H1 (cell line): ENCODE measurements at regions not wholly inside any gene's neighbourhood (a gene's known extent, or its start where the extent isn't known, plus 50 kb on each side); places are given as distances from the start of the nearest gene placed in this dataset.

Experiments used
- CTCF ChIA-PET: fragments of 300-600 bp; sonication (Branson Sonifier 250); formaldehyde crosslinking; loops from one replicate; lab custom pipeline; 2021; ENCODE audit not compliant: partially characterized antibody; lab: Charles Lee
- POLR2A ChIA-PET: fragments of 300-600 bp; sonication (Branson Sonifier 250); formaldehyde crosslinking; loops from one replicate; lab custom pipeline; 2021; ENCODE audit warnings: inconsistent platforms; ENCODE audit not compliant: partially characterized antibody; lab: Charles Lee
- DNase-seq, 2 experiments: peaks; one replicate each; pipeline versions ENCODE4 v3.0.0 to v3.0.0-alpha.2; 2010 to 2022; ENCODE audit warnings: low spot score in 2 of 2, low read depth in 1 of 2, mixed read lengths in 1 of 2
- FAIRE-seq: peaks from 2 replicates; lab custom pipeline; 2011; peaks lifted over from hg19 to GRCh38; lab: Jason Lieb, UNC
- H2AFZ ChIP-seq: 2 replicates; pipeline ENCODE4 v1.8.1; 2012; ENCODE audit warnings: low read length, inconsistent platforms
- H2AK5ac ChIP-seq: 2 replicates; pipeline ENCODE4 v1.6.1; 2013; ENCODE audit warnings: low read depth, low read length
- H2BK120ac ChIP-seq: replicated peaks from 2 replicates; pipeline ENCODE3; 2013; ENCODE audit warnings: low read depth, low read length, inconsistent platforms
- H2BK12ac ChIP-seq: 2 replicates; pipeline ENCODE4 v1.6.1; 2013; ENCODE audit warnings: low read depth, low read length
- H2BK15ac ChIP-seq: 2 replicates; pipeline ENCODE4 v1.6.1; 2013; ENCODE audit warnings: low read length
- H2BK20ac ChIP-seq: 2 replicates; pipeline ENCODE4 v1.6.1; 2013; ENCODE audit warnings: low read length
- H2BK5ac ChIP-seq: 2 replicates; pipeline ENCODE4 v1.6.1; 2013; ENCODE audit warnings: low read depth, low read length
- H3K14ac ChIP-seq: 2 replicates; pipeline ENCODE4 v1.6.1; 2013; ENCODE audit warnings: inconsistent platforms; ENCODE audit not compliant: insufficient read length
- H3K18ac ChIP-seq: 2 replicates; pipeline ENCODE4 v1.6.1; 2013; ENCODE audit warnings: low read length; ENCODE audit errors: extremely low read depth
- H3K23ac ChIP-seq: 2 replicates; pipeline ENCODE4 v1.6.1; 2013; ENCODE audit warnings: inconsistent platforms; ENCODE audit not compliant: insufficient read length
- H3K23me2 ChIP-seq: 2 replicates; pipeline ENCODE4 v1.6.1; 2013; ENCODE audit warnings: low read depth, low read length
- H3K27ac ChIP-seq: 2 replicates; pipeline ENCODE4 v1.6.1; 2011; ENCODE audit warnings: low read depth, low read length, inconsistent platforms
- H3K27me3 ChIP-seq, 4 experiments: replicated peaks in 1 of 4; 1 replicate in 1 of 4; 2 replicates in 3 of 4; pipeline versions ENCODE4 v1.6.1 to v1.8.1; 2011 to 2013; ENCODE audit warnings: low read length in 3 of 4, mild to moderate bottlenecking in 3 of 4, inconsistent platforms in 2 of 4, mixed read lengths in 2 of 4, moderate library complexity in 1 of 4; ENCODE audit not compliant: control insufficient read depth in 3 of 4, insufficient read depth in 3 of 4; ENCODE audit errors: extremely low read depth in 1 of 4
- H3K36me3 ChIP-seq, 4 experiments: 2 replicates each; pipeline versions ENCODE4 v1.6.1 to v1.8.1; 2011 to 2013; ENCODE audit warnings: mild to moderate bottlenecking in 4 of 4, low read length in 3 of 4, moderate library complexity in 2 of 4, control low read depth in 1 of 4, inconsistent platforms in 1 of 4; ENCODE audit not compliant: insufficient read depth in 4 of 4, control insufficient read depth in 2 of 4
- H3K4ac ChIP-seq: replicated peaks from 2 replicates; pipeline ENCODE3; 2013; ENCODE audit warnings: low read length, low read depth, mixed read lengths, inconsistent platforms; ENCODE audit not compliant: insufficient read length
- H3K4me1 ChIP-seq, 4 experiments: replicated peaks in 1 of 4; 1 replicate in 1 of 4; 2 replicates in 3 of 4; pipeline versions ENCODE4 v1.6.1 to v1.8.1; 2011 to 2013; ENCODE audit warnings: low read length in 3 of 4, inconsistent platforms in 2 of 4, mixed read lengths in 1 of 4; ENCODE audit not compliant: insufficient read depth in 4 of 4, control insufficient read depth in 3 of 4
- H3K4me2 ChIP-seq, 2 experiments: 2 replicates each; pipeline versions ENCODE4 v1.6.1 to v1.8.1; 2011 to 2013; ENCODE audit warnings: low read depth in 2 of 2, low read length in 2 of 2, control low read depth in 1 of 2, inconsistent platforms in 1 of 2, mild to moderate bottlenecking in 1 of 2; ENCODE audit not compliant: insufficient read depth in 1 of 2
- H3K4me3 ChIP-seq, 4 experiments: fragments of 200-600, 300-600 bp in 1 of 4; sonication (generic), shearing (Covaris generic), sonication (Bioruptor Twin) in 1 of 4; 2 replicates each; pipeline versions ENCODE4 v1.5.1 to v1.8.1; 2011 to 2016; ENCODE audit warnings: low read length in 4 of 4, low read depth in 3 of 4, control low read depth in 2 of 4, inconsistent platforms in 2 of 4, mild to moderate bottlenecking in 2 of 4, mixed read lengths in 1 of 4, moderate library complexity in 1 of 4; ENCODE audit not compliant: insufficient read depth in 2 of 4; ENCODE audit errors: extremely low read depth in 1 of 4
- H3K56ac ChIP-seq: replicated peaks from 2 replicates; pipeline ENCODE3; 2013; ENCODE audit warnings: low read depth, mild to moderate bottlenecking, mixed read lengths, low read length, inconsistent platforms; ENCODE audit not compliant: insufficient read length
- H3K79me1 ChIP-seq: 2 replicates; pipeline ENCODE4 v1.6.1; 2013; ENCODE audit warnings: low read depth, low read length, control low read depth
- H3K79me2 ChIP-seq, 2 experiments: 2 replicates each; pipeline versions ENCODE4 v1.6.1 to v1.8.1; 2012 to 2013; ENCODE audit warnings: low read length in 2 of 2, mild to moderate bottlenecking in 2 of 2, inconsistent platforms in 1 of 2; ENCODE audit not compliant: insufficient read depth in 2 of 2, control insufficient read depth in 1 of 2
- H3K9ac ChIP-seq, 4 experiments: replicated peaks in 1 of 4; 1 replicate in 1 of 4; 2 replicates in 3 of 4; pipeline versions ENCODE4 v1.6.1 to v1.8.1; 2011 to 2013; ENCODE audit warnings: low read depth in 3 of 4, low read length in 3 of 4, control low read depth in 2 of 4, mild to moderate bottlenecking in 2 of 4, moderate library complexity in 2 of 4, inconsistent platforms in 1 of 4; ENCODE audit errors: extremely low read depth in 1 of 4
- H3K9me3 ChIP-seq, 2 experiments: 2 replicates each; pipeline versions ENCODE4 v1.6.1 to v1.8.1; 2012 to 2013; ENCODE audit warnings: mild to moderate bottlenecking in 2 of 2, moderate library complexity in 2 of 2, control low read depth in 1 of 2, inconsistent platforms in 1 of 2, low read depth in 1 of 2, low read length in 1 of 2, mixed read lengths in 1 of 2; ENCODE audit not compliant: insufficient read depth in 2 of 2
- H4K20me1 ChIP-seq, 2 experiments: replicated peaks in 1 of 2; 2 replicates each; pipeline versions ENCODE3 to v1.8.1; 2011 to 2013; ENCODE audit warnings: inconsistent platforms in 2 of 2, low read length in 2 of 2, mild to moderate bottlenecking in 1 of 2; ENCODE audit not compliant: insufficient read depth in 2 of 2, control insufficient read depth in 1 of 2
- H4K5ac ChIP-seq: 2 replicates; pipeline ENCODE4 v1.6.1; 2013; ENCODE audit warnings: low read length, low read depth, mixed read lengths, inconsistent platforms; ENCODE audit not compliant: insufficient read length
- H4K8ac ChIP-seq: 2 replicates; pipeline ENCODE4 v1.8.0; 2013; ENCODE audit warnings: mild to moderate bottlenecking, moderate library complexity, low read length, inconsistent platforms; ENCODE audit not compliant: insufficient read depth; ENCODE audit errors: extremely low read depth
- H4K91ac ChIP-seq: replicated peaks from 2 replicates; pipeline ENCODE3; 2013; ENCODE audit warnings: low read length, mixed read lengths, inconsistent platforms; ENCODE audit not compliant: insufficient read length
- CREB1 ChIP-seq: IDR thresholded peaks from 2 replicates; pipeline ENCODE4 v1.6.1; 2012; ENCODE audit warnings: inconsistent platforms
- SP1 ChIP-seq: IDR thresholded peaks from 2 replicates; pipeline ENCODE4 v1.6.1; 2011; ENCODE audit warnings: low read depth, low read length
- WGBS, 2 experiments: shearing (Covaris generic) in 1 of 2; methylation state at CpG; one replicate each; pipeline versions ENCODE4 v1.1.6 to v1.1.7; 2013 to 2015; ENCODE audit warnings: low lambda C conversion rate in 2 of 2, mixed read lengths in 2 of 2, inconsistent platforms in 1 of 2, low coverage in 1 of 2, missing lambda C conversion rate in 1 of 2; ENCODE audit not compliant: insufficient replicate concordance in 2 of 2, insufficient coverage in 1 of 2, insufficient read length in 1 of 2; ENCODE audit errors: extremely low coverage in 1 of 2, missing lambda C conversion rate in 1 of 2; 5-methylcytosine and 5-hydroxymethylcytosine counted together

- H2BK15ac ChIP-seq, result no peak overlapping the region
- H3K56ac ChIP-seq, result no peak overlapping the region
- H2AFZ ChIP-seq, result no peak overlapping the region
- TF ChIP-seq CREB1 (no peak), SP1 (no peak)
Measured at GRCh38 chr10:52573347-52573746, 199.2 kb downstream of the MBL2 start.

More at GRCh38 chr10:52573347-52573746, 199.2 kb downstream of the MBL2 start:
- no peak for FAIRE-seq
- Histone ChIP-seq H4K91ac (no peak overlapping the region), H2BK120ac (no peak overlapping the region), H3K79me1 (no peaks in the 10 kb centered on the region), H3K4me3 (no peak overlapping the region), H2AK5ac (no peak overlapping the region), H3K27ac (no peak overlapping the region), H3K4ac (no peak overlapping the region), H3K27me3 (no peaks in the 10 kb centered on the region), H3K9me3 (no peaks in the 10 kb centered on the region), H4K5ac (no peak overlapping the region), H3K23ac (no peak overlapping the region), H4K8ac (no peak overlapping the region), H3K23me2 (no peaks in the 10 kb centered on the region), H2BK5ac (no peak overlapping the region), H3K14ac (no peak overlapping the region), H2BK20ac (no peak overlapping the region), H3K36me3 (no peaks in the 10 kb centered on the region), H3K79me2 (no peaks in the 10 kb centered on the region), H3K18ac (no peak overlapping the region), H2BK12ac (no peak overlapping the region), H4K20me1 (no peaks in the 10 kb centered on the region), H3K9ac (no peak overlapping the region), H3K4me2 (no peak overlapping the region), H3K4me1 (no peaks in the 10 kb centered on the region)
- no peak for DNase-seq
- ChIA-PET POLR2A (no interaction called here), CTCF (no interaction called here)
- WGBS, 2 experiments, result 83% methylated on average over 2 of the region's 2 CpGs; no CpG with 5 or more reads in 1 of the 2 experiments
